HG03460 (cell line): ENCODE measurements at regions not wholly inside any gene's neighbourhood (a gene's known extent, or its start where the extent isn't known, plus 50 kb on each side); places are given as distances from the start of the nearest gene placed in this dataset.
A peak's percentile ranks its signal among the peaks of the same experiment; 100 is the strongest.
"Not testable (repeated sequence)": the region's sequence is repeated elsewhere in the genome, so short reads cannot be mapped to it uniquely, and the experiment has no call there.

ENCODE experiments used
- ATAC-seq: cut with Tn5 transposase; IDR thresholded peaks from one replicate; pipeline ENCODE4 v1.9.1; 2021; ENCODE audit not compliant: unreplicated experiment

- no peak for ATAC-seq
Measured at GRCh38 chr4:117014236-117014635, 71.1 kb downstream of the TRAM1L1 start.

GRCh38 chr4:117010671-117011070 is 74.7 kb downstream of the TRAM1L1 start:
- no peak for ATAC-seq

GRCh38 chr4:117001077-117001476 is 84.3 kb downstream of the TRAM1L1 start:
- ATAC-seq = peak; percentile 78

GRCh38 chr4:116982656-116983055 is 102.7 kb downstream of the TRAM1L1 start:
- ATAC-seq = no peak

GRCh38 chr4:116980436-116980835 is 104.9 kb downstream of the TRAM1L1 start:
- ATAC-seq = not testable (repeated sequence)

GRCh38 chr4:116959045-116959444 is 126.3 kb downstream of the TRAM1L1 start:
- ATAC-seq = no peak

- ATAC-seq = no peak
Measured at GRCh38 chr4:116953947-116954346, 131.4 kb downstream of the TRAM1L1 start.

- ATAC-seq = no peak
Measured at GRCh38 chr4:116952530-116953136, 132.7 kb downstream of the TRAM1L1 start.

- no peak for ATAC-seq
Measured at GRCh38 chr4:116949856-116950255, 135.5 kb downstream of the TRAM1L1 start.

GRCh38 chr4:116942315-116942714 is 143.1 kb downstream of the TRAM1L1 start:
- ATAC-seq = no peak

- ATAC-seq = no peak
Measured at GRCh38 chr4:116930329-116930728, 155.0 kb downstream of the TRAM1L1 start.

- no peak for ATAC-seq
Measured at GRCh38 chr4:116926631-116927295, 158.6 kb downstream of the TRAM1L1 start.

GRCh38 chr4:116925900-116926457 is 159.4 kb downstream of the TRAM1L1 start:
- no peak for ATAC-seq

- no peak for ATAC-seq
Measured at GRCh38 chr4:116923389-116923788, 162.0 kb downstream of the TRAM1L1 start.

- no peak for ATAC-seq
Measured at GRCh38 chr4:116913451-116913850, 171.9 kb downstream of the TRAM1L1 start.

- ATAC-seq = no peak
Measured at GRCh38 chr4:116906758-116907157, 178.6 kb downstream of the TRAM1L1 start.

GRCh38 chr4:116899561-116899960 is 185.8 kb downstream of the TRAM1L1 start:
- ATAC-seq = no peak

- ATAC-seq = no peak
Measured at GRCh38 chr4:116885579-116885978, 199.8 kb downstream of the TRAM1L1 start.

GRCh38 chr4:116882503-116882902 is 202.9 kb downstream of the TRAM1L1 start:
- ATAC-seq = no peak

- ATAC-seq = peak; percentile 88
Measured at GRCh38 chr4:116881077-116881476, 204.3 kb downstream of the TRAM1L1 start.

- peak; percentile 71 for ATAC-seq
Measured at GRCh38 chr4:116880625-116881024, 204.8 kb downstream of the TRAM1L1 start.

- no peak for ATAC-seq
Measured at GRCh38 chr4:116878280-116878679, 207.1 kb downstream of the TRAM1L1 start.
